Posterior cingulate gyrus (tissue), 11 donors: ENCODE measurements at regions not wholly inside any gene's neighbourhood (a gene's known extent, or its start where the extent isn't known, plus 50 kb on each side); places are given as distances from the start of the nearest gene placed in this dataset.

Experiments
- DNase-seq, 10 donors: peaks; one replicate each; pipeline versions ENCODE4 v3.0.0 to v3.0.0-alpha.2; 2020 to 2021; ENCODE audit warnings: mixed read lengths in 3 of 10
- intact Hi-C: fragments of 100-400 bp; cut with DNase I; formaldehyde crosslinking; loops from one replicate; pipeline ENCODE4 v1.15.1; 2023

DNA sequence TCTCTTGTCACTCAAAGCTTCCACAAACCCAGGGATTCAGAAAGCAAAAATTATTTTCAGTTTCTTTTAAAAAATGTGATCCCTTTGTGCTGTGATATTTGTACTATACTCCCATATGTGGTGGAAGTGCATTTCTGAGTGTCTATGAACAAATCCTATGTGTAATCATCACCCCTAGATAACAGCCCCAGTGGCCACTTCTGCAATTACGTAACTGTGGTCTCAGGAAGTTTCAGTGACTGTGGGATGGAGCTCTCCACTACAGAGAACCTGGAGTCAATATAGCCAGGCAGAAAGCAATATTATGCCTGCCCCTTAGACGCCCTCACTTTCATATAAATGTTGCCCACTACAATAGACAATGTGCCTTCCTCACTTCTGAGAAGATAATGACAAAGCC, 1101.7 kb upstream of the GHITM start:
- DNase-seq, result no peak
- intact Hi-C loops, result no loop called here

DNA sequence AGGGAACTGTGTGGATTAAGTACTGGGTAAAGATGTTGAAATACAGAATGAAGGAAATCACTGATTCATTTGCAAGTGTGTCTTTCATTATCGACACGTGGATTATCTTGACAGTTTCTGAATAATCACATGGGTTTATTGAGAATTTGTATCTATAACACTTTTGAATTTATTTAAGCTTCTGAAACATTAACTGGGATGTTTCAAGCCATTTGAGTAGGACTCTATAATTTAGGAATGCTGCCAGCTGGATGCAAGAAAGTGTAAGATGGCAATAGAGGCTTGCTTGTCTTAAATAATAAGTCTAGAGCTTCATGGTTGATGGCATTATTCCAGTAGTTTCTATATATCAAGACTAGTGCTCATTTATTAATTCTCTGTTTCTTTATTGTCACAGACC, 1100.7 kb upstream of the GHITM start:
- intact Hi-C loops, result no loop called here
- DNase-seq, result no peak

DNA sequence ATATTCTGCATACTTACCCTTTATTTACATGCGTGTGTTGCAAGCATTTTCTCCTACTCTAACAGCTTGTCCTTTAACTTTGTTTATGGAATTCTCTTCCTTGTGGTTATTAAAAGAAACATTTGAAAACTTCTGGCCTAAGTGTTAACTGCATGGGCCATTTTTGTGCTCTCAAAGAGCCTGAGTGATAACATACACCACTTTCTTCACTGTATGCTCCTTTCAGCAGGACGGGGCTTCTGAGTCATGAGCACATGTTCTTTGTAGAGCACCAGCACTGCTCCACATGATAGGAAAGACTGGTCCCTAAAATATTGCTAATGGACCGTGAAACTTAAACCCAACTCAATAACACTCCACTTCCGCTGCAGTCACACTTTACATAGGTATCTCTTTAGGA, 1093.6 kb upstream of the GHITM start:
- no peak for DNase-seq
- intact Hi-C loops, result no loop called here

DNA sequence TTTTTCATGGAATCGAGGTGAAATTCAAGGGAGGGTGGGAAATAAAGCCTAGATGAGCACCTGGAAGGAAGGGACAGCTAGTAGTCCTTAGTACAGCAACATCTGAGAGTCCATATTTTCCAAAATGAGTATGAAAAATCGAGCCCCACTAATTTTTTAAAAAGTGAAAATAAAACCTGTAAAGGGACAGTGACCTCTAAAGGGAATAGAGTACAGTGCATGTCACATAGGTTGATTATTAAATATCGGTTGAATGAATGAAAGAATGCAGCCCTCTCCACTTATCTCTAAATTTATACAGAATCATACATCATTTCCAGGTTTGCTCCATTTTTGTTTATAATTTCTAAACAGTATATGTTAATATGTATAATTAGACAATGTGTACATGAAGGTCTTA, 1088.5 kb upstream of the GHITM start:
- intact Hi-C loops, result no loop called here
- no peak for DNase-seq

DNA sequence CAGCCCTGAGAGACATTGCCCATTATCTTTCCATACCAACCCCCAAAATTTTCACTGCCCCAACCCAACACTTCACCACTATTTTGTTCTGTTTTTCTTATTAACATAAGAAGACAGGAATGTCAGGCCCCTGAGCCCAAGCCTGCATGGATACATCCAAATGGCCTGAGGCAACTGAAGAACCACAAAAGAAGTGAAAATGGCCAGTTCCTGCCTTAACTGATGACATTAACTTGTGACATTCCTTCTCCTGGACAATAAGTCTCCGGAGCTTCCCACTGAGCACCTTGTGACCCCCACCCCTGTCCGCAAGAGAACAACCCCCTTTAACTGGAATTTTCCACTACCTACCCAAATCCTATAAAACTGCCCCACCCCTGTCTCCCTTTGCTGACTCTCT, 1076.4 kb upstream of the GHITM start:
- DNase-seq, result no peak
- intact Hi-C loops, result no loop called here

DNA sequence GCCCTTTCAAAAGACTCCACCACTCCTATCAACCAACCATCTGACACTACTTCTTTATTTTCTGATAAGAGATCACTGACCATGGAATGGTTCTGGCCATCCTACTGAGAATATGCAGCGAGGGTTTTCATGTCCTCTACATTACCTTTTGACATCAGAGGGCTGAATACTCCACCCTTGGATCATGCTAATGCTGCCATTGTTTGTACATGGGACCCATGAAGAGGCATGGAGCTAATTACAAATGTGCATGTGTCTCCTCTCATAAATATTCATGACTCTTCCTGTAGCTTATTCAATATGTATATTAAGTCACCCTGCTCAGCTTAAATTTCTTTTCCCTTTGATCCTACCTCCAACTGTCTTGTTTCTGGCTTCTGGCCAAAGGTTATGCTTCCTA, 1065.8 kb upstream of the GHITM start:
- intact Hi-C loops, result no loop called here
- no peak for DNase-seq

DNA sequence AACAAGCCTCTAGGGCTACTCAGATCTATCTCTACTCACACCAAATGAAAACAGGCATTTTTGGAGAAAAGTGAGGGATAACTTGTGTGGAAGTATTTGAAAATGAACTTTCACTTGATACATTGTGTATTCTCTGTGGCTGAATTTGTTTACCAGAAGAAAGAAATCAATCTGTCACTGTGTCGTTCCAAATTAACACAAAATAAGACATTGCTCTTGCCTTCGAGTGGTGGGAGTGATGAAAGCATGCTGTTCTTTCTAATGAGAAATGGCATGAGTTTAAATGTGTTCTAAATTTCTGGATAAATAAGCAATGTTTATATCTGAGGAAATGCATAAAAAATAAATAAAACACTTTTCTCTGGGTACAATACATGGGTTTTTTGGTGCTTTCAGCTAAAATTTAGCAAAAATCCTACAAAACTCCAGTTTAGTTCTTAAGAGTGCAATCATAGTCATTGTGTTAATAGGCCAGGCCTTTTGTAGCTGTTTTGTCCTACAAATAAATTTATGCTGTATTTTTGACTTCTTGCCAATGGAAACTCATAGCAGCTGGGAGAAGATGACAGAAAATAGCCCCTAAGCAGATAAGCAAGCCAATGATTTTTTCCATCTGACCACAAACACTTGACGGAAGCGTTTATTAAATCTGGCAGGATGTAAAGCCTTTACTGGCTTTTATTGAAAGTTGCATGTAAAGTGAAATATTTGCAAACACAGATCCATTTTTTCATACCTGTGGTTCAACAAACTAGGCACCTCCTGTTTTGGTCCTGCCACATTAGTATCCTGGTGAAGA, 1064.1 kb upstream of the GHITM start:
- no peak for DNase-seq
- intact Hi-C loops, result no loop called here

DNA sequence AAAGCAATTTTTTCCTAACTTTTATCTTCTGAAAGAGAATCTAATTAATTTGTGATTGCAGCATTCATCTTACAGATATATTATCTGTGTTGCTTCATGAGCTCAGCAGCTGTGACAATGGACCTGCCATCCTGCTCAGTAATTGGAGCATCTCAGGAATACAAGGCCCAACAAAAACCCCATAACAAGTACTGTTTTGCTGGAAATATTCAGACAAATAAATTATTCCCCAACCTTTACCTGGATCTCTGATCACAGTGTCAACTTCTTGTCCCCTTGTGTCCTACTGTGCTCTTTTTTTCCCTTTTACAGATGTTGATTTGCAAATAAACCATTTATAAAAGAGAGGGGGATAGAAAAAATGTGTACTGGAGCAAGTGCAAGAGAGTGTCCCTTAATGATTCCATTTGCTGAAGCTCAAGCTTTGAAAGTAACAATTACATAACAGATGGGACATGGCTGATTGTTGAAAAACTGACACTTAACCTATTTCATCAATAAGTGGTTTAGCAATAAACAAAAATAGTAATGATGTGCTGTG, 1063.4 kb upstream of the GHITM start:
- intact Hi-C loops, result no loop called here
- DNase-seq, result no peak

DNA sequence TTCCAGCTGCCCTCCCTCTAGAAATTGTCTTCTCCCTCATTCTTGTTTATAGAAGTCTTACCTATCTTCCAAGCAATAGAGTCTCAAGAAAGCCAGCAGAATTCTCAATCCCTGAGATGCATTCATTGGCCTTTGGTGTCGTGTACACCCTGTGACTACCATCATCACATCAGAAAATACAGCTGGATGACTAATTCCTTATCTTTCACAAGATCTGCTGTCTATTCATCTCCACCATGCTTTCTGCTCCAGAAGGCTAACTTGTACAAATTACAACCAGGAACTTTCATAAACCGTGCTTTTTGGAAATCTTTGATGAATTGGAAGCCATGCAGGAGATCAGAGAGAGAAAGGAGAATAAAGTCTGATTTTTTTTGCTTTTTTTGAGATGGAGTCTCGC, 1062.9 kb upstream of the GHITM start:
- DNase-seq, result no peak
- intact Hi-C loops, result no loop called here

DNA sequence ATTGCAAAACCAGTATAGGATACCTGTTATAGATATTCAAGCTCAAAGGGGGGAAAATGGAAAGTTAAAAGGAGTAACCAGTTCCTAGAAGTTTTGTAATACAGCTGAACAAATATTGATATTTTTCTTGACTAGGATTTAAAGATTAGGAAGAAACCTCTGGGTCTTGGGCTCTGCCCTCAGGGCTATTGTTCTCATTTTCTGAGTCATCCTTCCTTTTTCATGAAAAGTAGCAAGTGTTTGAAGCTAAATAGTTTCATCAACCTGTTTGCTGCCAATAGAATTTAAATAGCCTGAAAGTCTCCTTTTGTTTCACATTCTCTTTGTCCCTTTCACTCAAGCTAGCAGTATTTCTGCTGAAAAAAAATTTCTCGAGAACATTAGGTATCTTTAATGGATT, 1061.1 kb upstream of the GHITM start:
- intact Hi-C loops, result no loop called here
- DNase-seq, result no peak

DNA sequence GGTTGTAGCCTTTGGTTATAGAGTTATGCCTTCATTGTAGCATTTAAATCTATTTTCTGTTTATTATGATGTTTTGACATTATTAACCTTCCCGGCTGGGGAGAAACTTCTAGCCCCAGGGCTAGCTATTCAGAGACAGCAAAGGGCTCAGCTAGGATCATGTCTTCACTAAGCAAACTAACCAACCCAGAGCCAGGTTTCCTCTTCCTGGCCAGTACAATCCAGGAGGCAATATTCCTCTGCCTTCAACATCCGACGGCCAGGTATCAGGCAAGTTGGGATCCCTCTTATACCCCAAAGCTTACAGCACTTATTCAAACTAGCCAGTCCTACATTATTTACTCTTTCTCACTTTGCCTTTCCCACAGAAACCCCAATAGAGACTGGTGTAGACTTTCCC, 1060.7 kb upstream of the GHITM start:
- intact Hi-C loops, result no loop called here
- no peak for DNase-seq

DNA sequence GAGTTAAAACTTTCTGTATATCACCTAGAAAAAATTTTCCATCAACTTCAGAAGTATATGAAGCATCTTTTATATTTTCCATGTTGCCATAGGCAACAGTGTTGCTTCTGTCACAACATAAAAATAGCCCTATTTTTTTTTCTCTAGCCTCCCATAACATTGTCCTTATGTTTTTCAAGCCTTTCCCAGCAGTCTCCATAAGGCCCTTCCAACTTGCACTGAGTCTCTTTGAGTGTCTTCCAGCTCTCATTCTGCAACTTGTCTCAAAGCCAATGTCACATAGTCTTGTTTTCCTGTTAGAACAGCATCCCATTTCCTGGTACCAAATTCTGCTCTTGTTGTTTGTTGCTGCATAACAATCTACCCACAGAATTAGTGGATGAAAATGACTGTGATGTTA, 1055.5 kb upstream of the GHITM start:
- no peak for DNase-seq
- intact Hi-C loops, result no loop called here

DNA sequence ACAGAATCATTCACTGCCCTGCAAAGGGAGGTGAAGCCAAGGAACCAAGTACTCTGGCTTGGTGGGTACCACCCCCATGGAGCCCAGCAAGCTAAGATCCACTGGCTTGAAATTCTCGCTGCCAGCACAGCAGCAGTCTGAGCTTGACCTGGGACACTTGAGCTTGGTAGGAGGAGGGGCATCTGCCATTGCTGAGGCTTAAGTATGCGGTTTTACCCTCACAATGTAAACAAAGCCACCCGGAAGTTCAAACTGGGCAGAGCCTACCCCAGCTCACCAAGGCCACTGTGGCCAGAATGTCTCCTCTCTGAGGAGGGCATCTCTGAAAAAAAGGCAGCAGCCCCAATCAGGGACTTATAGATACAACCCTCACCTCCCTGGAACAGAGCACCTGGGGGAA, 1050.0 kb upstream of the GHITM start:
- DNase-seq, result no peak
- intact Hi-C loops, result no loop called here

DNA sequence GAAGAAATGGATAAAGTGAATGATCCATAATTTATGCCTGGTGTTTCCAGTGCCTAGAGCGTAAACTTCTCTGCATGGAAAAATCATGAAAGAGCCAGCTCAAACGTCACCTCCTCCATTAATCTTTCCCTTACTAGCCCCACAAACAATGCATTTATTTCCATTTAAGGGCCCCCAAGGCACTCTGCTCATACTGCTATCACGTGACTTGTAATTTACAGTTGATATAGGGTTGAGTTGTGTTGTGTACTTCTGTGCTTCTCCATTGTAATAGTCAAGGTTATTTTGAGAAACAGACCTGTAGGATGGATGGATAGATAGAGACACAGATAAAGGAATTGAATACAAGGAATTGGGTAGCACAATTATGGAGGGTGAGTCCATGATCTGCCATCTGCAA, 1034.7 kb upstream of the GHITM start:
- intact Hi-C loops, result no loop called here
- DNase-seq, result no peak

DNA sequence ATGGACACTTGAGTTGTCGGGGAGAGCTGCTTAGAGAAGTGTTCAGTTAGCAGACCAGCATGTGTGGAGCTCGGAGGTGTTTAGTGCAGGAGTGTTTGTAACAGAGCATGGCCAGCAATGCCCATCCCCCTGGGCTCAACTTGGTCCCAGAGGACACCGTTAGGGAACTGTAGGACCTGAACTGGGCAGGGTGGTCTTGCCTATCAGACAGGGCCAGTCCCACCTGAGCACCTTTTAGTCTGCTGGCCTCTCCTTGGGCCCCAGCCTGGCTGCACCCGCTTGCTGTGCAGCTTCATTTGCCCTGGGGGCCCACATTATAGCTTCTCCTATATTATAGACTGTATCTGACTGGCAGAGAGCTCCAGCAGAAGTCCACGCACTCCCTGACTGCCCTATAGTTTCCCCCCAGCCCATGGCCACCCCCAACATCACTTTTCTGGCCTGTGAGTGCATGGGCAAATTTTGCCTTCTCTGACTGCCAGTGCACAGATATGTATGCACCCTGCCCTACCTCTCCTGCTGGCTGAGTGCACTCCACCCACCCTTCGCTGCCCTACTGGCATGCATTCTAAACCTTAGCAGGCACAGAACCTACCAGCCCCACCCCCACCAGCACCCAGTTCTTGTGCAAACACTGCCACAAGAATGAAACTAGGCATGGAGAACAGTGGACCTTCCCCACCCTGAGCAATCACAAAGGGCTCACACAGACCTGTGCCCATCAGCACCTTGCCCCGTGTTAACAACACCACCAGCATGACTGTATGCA, 1030.6 kb upstream of the GHITM start:
- intact Hi-C loops, result no loop called here
- DNase-seq, result peak in 3 of 10 donors; percentile 38 to 49 (median 39)

DNA sequence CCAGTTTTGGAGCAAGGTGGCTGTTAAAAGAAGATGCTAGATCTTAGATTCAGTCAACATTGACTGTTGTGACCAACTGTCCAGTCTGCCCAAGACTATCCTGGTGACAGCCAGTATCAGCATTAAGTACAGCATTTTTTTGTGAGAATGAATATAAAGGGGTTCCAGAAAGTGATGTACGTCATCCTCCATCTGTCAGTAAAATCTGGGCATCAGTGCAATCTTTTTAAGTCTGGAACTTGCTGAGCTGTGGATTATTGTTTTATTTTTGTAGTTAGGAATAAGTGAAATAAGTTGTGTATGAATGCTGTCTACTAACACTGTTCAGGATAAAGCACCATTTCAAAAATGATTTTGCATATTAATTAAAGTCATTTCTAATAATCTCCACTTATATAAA, 1020.0 kb upstream of the GHITM start:
- intact Hi-C loops, result no loop called here
- no peak for DNase-seq

DNA sequence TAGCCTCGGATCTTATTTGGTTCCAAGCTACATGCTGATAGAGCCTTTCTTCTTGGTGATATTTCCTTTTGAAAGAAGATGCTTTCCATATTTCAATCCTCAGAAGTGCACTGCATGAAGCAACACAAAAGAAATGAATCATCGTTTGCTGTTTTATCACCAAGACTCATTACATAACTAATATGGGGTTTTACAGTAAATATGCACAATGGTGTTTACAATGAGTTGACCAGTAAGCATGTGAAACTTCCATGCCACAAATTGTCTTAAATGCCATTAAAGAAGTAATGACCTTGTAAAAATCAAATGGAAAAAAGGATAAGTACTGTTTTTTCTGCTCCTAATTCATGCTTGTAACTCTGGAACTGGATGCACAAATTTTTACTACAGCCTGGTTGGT, 1017.0 kb upstream of the GHITM start:
- no peak for DNase-seq
- intact Hi-C loops, result no loop called here

DNA sequence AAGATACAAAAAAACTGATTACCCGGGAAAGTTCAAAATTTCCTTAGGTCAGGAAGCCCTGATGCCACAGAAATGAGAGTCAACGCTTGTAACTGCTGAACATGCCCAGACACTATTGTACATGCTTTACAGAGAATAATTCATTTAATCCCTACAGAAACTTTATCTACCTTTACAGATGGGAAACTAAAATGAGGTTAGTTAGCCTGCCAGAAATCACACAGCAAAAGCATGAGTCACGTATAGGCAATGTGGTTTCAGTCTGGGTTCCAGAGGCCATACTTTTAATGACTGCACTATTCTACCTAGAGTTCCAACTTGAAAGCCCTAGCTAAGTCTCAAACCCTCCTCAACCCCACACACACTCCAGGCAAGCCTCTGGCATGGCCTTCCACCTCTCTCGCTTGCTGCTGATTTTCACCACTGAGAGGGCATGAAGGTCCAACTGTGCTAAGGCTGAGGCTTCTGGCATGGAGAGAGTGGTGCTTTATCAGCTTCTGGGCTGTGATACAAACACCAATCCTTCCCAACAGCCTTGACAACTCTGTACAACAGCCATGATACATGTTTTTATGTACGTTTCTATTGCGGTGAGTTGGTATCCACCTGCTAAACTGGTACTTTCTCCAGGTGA, 1011.2 kb upstream of the GHITM start:
- intact Hi-C loops, result no loop called here
- no peak for DNase-seq

DNA sequence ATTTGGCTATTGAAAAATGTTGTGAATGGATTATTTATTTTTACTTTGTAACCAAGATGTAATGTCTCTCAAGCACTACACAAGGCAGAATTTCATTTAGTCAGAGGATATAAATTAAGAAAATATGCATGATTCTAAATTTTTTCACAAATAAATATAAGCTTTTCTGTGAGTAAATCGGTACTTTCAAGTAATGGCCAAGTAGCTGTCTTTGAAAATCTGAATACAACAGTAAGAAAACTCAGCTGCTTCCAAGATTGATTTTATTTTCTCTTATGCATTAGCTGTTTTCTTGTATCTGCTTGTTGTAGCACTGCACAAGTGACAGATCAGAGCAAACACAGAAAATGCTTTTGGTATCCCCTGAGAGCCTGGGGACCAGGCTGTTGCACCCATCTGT, 998.5 kb upstream of the GHITM start:
- intact Hi-C loops, result no loop called here
- no peak for DNase-seq

DNA sequence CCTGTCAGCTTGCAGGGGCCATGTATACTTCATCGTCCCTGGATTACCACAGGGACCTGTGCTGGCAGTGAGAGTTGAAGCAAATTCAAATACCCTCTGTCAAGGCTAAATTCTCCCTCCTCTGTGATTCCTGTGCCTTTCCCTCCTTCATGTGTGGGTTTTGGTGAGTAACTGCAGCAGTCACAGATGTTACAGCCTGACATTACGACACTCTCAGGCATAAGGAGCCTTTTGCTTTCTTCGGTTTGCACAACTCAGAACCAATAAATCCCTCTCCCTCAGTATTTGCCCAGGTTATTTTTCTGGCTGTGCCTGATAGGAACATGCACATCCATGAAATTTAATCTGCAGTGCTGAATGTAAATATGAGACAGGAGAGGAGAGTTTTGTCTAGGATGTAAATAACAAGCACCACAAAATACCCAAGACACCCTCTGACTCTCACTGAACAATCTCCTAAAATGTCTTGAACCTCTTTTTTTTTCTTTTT, 997.2 kb upstream of the GHITM start:
- intact Hi-C loops, result no loop called here
- no peak for DNase-seq

DNA sequence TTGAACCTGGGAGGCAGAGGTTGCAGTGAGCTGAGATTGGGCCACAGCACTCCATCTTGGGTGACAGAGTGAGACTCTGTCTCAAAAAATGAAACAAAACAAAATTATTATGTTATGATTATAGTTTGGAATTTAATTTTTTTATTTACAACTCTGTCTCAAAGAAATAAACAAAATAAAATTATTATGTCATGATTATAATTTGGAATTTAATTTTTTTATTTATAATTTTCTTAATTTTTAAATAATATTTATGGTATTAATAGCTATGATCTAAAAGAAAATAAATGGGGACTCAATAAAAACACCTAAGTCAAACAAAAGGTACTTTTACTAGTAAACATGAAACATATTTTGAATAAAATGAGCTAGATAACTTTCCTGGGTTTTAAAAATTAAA, 994.8 kb upstream of the GHITM start:
- intact Hi-C loops, result no loop called here
- no peak for DNase-seq
